Colonic mucosa (tissue), 4 donors: ENCODE measurements at regions not wholly inside any gene's neighbourhood (a gene's known extent, or its start where the extent isn't known, plus 50 kb on each side); places are given as distances from the start of the nearest gene placed in this dataset.
"Not testable (repeated sequence)": the region's sequence is repeated elsewhere in the genome, so short reads cannot be mapped to it uniquely, and the experiment has no call there.

ENCODE experiments used
- DNase-seq: peaks from one replicate; pipeline ENCODE4 v3.0.0-alpha.2; 2020
- H3K27ac ChIP-seq: fragments of 200-600 bp; one replicate; pipeline ENCODE4 v1.8.0; 2021
- H3K27me3 ChIP-seq: fragments of 200-600 bp; one replicate; pipeline ENCODE4 v1.8.0; 2021
- H3K36me3 ChIP-seq: fragments of 200-600 bp; one replicate; pipeline ENCODE4 v1.8.0; 2021
- H3K4me1 ChIP-seq: fragments of 200-600 bp; one replicate; pipeline ENCODE4 v1.8.0; 2021; ENCODE audit warnings: mild to moderate bottlenecking
- H3K4me3 ChIP-seq: fragments of 200-600 bp; one replicate; pipeline ENCODE4 v1.8.0; 2021
- H3K9ac ChIP-seq, 2 donors: one replicate each; pipeline ENCODE4 v1.7.0; 2013; ENCODE audit warnings: control low read depth in 2 of 2, low read depth in 2 of 2, low read length in 2 of 2
- H3K9me3 ChIP-seq: fragments of 200-600 bp; one replicate; pipeline ENCODE4 v1.8.0; 2021
- intact Hi-C: fragments of 100-400 bp; cut with DNase I; formaldehyde crosslinking; loops from one replicate; pipeline ENCODE4 v1.14.1; 2022
- TF ChIP-seq, protein P1 (sequence below): fragments of 200-600 bp; IDR thresholded peaks from one replicate; pipeline ENCODE4 v1.8.0; 2022; ENCODE audit warnings: antibody characterized with exemption, mild to moderate bottlenecking
- donor health status: healthy.
- donor health status: DM: no; HTN: no; CAD: no.
- donor health status: DM: no; HTN: no; CAD: no.

DNA sequence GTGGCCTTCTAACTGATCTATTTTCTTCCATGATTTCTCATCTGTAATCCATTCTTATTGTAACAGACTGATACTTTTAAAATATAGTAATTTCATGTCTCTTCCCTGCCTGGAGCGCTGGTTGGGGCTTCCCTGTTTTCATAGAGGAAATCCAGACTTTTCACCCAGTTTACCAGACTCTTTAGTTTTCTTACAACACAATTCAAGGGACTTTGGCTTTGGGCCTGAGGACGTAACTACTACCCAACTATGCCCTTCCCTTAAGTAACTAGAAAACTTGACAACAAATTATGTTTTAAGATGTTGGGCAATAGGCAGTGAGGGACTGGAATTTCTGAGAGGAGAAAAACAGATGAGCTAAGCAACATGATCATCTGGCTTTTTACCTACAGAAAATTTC lies 289.6 kb downstream of the FGF10 start:
- TF ChIP-seq, protein P1, sequence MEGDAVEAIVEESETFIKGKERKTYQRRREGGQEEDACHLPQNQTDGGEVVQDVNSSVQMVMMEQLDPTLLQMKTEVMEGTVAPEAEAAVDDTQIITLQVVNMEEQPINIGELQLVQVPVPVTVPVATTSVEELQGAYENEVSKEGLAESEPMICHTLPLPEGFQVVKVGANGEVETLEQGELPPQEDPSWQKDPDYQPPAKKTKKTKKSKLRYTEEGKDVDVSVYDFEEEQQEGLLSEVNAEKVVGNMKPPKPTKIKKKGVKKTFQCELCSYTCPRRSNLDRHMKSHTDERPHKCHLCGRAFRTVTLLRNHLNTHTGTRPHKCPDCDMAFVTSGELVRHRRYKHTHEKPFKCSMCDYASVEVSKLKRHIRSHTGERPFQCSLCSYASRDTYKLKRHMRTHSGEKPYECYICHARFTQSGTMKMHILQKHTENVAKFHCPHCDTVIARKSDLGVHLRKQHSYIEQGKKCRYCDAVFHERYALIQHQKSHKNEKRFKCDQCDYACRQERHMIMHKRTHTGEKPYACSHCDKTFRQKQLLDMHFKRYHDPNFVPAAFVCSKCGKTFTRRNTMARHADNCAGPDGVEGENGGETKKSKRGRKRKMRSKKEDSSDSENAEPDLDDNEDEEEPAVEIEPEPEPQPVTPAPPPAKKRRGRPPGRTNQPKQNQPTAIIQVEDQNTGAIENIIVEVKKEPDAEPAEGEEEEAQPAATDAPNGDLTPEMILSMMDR: no peak
- no peak overlapping the region for H3K27ac ChIP-seq
- no peaks in the 10 kb centered on the region for H3K9me3 ChIP-seq
- no peaks in the 10 kb centered on the region for H3K4me1 ChIP-seq
- no peak overlapping the region for H3K4me3 ChIP-seq
- no peaks in the 10 kb centered on the region for H3K27me3 ChIP-seq
- no peaks in the 10 kb centered on the region for H3K36me3 ChIP-seq
- H3K9ac ChIP-seq: no peak overlapping the region
- intact Hi-C loops: no loop called here
- DNase-seq: no peak

DNA sequence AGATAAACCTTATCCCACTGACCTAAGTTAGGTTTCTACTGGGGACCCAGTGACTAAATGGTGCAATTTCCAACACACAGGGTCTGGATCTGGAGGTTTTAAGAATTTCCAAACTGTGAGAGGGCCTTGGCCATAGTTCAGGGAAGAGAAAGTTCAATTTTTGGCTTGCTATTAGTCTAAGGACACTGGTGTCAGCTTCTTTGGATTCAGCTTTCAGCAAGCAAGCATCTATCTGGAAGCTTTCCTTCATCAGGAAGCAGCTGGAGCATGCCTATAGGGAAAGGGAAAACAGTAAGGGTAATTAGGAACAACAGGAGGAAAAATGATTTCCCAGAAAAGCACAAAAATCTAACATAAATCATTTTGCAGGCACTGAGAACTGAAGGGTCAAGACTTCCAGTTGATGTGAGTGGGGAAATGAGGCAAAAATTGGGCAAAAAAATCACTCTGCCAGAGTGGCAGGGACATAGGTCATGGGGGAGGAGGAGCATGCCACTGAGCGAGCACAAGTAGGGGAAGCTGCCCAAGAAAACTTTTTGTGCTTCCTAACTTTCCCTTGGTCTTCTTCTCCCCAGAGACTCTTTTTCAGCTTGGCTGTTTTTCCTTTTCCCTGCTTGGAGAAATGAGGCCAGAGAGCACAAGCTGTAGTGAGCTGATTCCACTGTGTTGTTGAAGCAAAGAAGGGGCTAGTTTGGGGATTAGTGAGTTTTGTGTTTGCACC lies 299.6 kb downstream of the FGF10 start:
- Histone ChIP-seq H3K27me3 (no peaks in the 10 kb centered on the region), H3K9me3 (no peaks in the 10 kb centered on the region), H3K36me3 (no peaks in the 10 kb centered on the region), H3K4me3 (no peak overlapping the region), H3K27ac (no peak overlapping the region), H3K4me1 (no peaks in the 10 kb centered on the region), H3K9ac (no peak overlapping the region)
- TF ChIP-seq, protein P1: no peak
- intact Hi-C loops: no loop called here
- DNase-seq: peak; percentile 18

DNA sequence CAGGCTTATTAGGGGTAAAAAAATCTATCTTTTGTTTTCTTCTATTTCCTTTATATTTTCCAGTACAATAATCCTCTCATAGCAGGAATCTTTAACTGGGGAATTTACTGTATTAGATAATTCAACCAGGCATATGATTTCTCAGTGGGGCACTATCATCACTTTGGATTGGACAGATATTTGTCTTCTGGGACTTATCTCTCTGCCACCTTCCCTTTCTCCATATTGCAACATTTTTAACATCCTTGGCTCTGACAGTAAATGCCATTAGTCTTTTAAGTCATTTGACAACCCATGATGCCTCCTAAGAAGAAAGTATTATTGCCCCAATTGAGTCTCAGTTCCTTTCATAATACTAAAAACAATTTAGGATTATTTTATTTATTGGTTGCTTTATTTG lies 304.1 kb downstream of the FGF10 start:
- no peak overlapping the region for H3K9ac ChIP-seq
- intact Hi-C loops: no loop called here
- no peaks in the 10 kb centered on the region for H3K9me3 ChIP-seq
- H3K4me1 ChIP-seq: no peaks in the 10 kb centered on the region
- H3K27ac ChIP-seq: no peak overlapping the region
- TF ChIP-seq, protein P1: no peak
- H3K4me3 ChIP-seq: no peak overlapping the region
- no peak for DNase-seq
- no peaks in the 10 kb centered on the region for H3K36me3 ChIP-seq
- no peaks in the 10 kb centered on the region for H3K27me3 ChIP-seq

DNA sequence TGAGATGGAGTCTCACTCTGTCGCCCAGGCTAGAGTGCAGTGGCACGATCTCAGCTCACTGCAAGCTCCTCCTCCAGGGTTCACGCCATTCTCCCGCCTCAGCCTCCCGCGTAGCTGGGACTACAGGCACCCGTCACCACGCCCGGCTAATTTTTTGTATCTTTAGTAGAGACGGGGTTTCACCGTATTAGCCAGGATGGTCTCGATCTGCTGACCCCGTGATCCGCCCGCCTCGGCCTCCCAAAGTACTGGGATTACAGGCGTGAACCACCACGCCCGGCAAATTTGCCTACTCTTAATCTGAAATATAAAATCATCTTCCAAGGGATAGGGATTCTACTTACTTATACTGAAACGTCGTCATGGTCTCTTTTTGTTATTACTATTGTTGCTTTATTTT lies 314.7 kb downstream of the FGF10 start:
- H3K9me3 ChIP-seq, H3K4me3 ChIP-seq, H3K27me3 ChIP-seq, H3K4me1 ChIP-seq, H3K36me3 ChIP-seq, intact Hi-C loops, DNase-seq, H3K27ac ChIP-seq, H3K9ac ChIP-seq: not testable (repeated sequence)

DNA sequence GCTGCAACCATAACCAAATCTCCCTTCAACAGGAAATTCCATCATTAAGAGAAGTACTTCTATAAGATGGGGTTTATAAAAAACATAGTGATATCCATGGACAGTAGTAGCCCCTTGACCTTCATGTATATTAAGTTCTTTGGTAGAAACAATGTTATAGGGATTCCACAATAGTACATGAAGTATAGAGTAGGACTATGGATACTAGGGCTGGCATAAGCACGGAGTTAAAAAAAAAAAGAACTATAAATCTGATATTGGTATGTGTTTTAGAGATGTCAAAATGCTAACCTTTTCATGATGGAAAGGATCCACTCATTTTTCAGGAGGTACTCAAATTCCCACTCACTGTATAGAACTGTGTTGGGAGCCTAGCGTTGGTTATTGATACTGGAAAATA lies 337.6 kb downstream of the FGF10 start:
- TF ChIP-seq, protein P1: no peak

DNA sequence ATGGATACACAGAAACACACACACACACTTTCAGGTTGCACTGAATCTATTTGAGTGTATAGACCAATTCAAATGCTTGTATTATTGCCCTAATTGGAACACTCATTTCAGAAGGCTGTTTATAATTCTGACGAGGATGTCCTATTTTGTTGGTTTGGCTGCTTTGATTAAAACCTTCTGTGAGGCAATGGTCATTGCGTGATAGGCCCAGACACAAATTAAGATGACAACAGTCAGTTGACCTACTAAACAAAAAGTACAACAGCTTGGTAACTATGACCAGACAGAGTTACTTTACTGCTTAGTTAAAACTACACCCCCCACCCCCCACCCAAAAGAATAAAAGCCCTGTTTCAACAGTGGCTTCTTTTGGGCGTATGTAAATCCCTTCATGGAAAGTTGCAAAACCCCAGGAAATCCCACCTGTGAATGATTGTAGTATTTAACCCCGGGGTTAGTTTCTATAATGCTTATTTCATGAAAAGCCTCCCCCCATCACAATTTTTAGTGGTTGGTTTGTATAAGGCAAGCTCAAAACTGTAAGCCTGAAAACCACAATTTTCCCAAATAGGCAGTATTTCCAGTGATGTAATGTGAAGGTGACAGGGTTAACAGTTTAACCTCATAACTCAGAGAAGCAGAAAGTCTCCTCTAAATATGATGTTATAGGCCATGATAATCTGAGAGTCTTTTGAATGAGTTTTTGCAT lies 340.8 kb downstream of the FGF10 start:
- intact Hi-C loops: no loop called here
- H3K4me3 ChIP-seq: no peak overlapping the region
- no peaks in the 10 kb centered on the region for H3K36me3 ChIP-seq
- no peaks in the 10 kb centered on the region for H3K4me1 ChIP-seq
- no peaks in the 10 kb centered on the region for H3K27me3 ChIP-seq
- no peak for DNase-seq
- H3K9me3 ChIP-seq: no peaks in the 10 kb centered on the region
- H3K27ac ChIP-seq: no peak overlapping the region
- no peak overlapping the region for H3K9ac ChIP-seq
- TF ChIP-seq, protein P1: no peak

More for the DNA sequence above, 337.6 kb downstream of the FGF10 start:
- H3K4me1 ChIP-seq: no peaks in the 10 kb centered on the region
- intact Hi-C loops: no loop called here
- H3K9me3 ChIP-seq: no peaks in the 10 kb centered on the region
- no peaks in the 10 kb centered on the region for H3K27me3 ChIP-seq
- H3K27ac ChIP-seq: no peak overlapping the region
- H3K36me3 ChIP-seq: no peaks in the 10 kb centered on the region
- no peak overlapping the region for H3K9ac ChIP-seq
- no peak overlapping the region for H3K4me3 ChIP-seq
- no peak for DNase-seq
